Glomerular visceral epithelial cell (primary cell): ENCODE measurements at regions not wholly inside any gene's neighbourhood (a gene's known extent, or its start where the extent isn't known, plus 50 kb on each side); places are given as distances from the start of the nearest gene placed in this dataset.
"Not testable (repeated sequence)": the region's sequence is repeated elsewhere in the genome, so short reads cannot be mapped to it uniquely, and the experiment has no call there.

ENCODE experiments used
- DNase-seq: peaks from one replicate; pipeline ENCODE4 v3.0.0-alpha.2; 2016; ENCODE audit errors: extremely low spot score

DNA sequence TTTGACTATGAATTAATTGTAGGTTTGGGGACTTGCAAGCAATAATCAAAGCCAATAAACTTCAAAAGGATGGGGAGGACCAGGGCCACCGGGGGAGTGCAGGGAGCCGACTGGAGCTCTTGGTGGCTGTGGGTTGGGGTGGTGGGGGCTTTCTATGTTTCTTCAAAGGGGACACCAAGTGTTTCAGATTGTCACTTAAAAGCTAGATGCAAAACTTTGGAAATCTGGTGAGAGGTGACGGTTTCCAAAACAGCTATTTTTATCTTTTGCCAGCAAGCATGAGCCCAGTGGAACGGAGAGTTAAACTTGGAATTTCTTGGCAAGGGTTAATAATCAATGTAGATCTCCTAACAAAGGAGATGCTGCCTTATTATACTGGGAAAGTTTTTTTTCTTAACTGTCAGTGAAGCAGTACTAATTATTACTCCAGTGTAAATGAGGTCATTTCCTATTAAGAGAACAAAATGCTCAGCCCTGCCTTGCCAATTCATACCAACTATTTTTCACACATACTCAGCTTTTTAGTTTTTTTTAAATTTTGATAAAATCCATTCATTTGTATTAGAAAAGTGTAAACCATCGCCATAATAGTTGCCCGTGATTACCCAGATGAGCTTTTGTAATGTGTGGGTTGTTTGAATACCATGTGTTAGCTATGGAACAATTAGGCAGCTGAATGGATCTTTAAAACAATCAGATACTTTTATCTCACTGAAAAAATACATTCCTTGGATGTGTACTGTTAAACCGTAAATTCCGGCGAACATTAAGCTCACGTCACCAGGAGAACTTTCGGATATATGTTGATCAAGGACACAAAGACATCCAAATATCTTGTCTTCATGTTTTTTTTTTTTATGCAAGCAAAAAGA is 95.9 kb upstream of the ZNF536 start:
- no peak for DNase-seq

DNA sequence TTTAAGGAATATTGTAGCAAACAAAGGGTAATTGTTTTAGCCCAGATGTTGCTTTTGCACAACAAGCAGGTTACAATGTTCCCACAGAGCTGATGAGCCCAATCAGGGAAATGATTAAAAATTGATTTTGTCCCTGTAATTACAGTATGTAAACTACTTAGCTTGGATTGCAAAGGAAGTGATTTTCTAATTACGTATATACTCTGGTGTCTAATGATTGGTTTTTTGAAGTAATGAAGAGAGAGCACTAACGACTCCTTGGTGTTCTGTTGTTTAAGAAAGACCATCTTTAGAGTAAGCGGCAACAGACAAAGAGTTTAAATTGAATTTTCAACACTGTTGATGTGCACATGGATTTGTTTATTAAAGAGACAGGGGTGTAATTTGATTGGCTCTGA is 95.3 kb upstream of the ZNF536 start:
- DNase-seq, result no peak

DNA sequence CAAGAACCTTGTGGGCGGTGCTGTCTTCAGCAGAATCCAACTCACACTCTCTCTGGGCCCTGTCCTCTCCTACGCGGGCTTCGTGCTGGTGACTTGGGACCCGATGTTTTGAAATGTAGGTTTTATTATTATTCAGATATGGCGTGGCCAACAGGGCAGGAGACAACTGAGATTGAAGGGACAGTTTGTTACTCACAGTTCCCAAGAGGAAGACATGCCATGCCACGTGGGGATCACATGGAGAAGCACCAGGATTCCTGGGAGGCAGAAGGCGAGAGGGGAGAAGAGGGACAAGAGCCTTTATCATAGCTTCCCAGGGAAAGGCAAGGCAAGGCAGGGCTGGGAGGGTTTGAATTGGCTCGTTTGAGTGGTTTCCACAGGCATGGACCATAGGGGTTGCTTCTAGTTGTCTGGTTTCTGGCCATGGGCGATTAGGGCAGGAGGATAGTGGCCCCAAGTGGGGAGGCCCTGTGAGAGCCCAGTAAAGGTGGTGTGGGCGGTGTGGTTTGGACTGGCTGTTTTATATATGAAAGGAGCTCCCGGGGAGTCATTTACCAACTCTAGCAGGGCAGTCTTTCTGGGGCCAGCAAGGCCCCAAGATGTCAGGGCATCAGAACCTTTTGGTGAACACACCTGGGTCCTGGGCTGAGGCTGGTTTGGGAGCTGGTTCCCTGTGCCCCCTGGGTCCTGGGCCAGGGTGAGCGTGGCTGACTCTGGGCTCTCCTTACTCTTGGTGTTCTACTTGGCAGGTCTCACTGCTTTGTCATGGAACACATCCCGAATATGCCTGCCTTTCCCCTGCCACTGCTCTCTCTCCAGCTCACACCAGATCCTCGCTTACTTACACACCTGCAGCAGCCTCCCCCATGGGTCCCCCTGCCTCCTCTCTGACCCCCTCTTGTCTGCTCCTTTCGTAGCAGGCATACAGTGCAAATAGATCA is 94.0 kb upstream of the ZNF536 start:
- DNase-seq, result no peak

DNA sequence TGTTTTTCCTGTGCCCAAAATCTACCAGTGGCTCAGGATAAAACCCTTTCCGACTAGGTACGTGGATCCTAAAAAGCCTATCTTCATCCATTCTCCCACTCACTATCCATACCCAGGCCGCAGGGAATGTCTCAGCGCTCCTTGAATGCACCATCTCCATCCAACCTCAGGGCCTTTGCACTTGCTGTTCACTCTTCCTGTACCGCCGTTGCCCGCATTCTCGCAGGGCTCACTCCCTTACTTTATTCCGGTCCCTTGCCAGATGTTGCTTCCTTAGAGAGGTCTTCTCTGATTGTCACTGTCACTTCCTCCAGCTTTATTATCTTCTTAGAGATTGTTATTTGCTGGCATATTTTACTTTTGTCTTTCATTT is 93.3 kb upstream of the ZNF536 start:
- no peak for DNase-seq

DNA sequence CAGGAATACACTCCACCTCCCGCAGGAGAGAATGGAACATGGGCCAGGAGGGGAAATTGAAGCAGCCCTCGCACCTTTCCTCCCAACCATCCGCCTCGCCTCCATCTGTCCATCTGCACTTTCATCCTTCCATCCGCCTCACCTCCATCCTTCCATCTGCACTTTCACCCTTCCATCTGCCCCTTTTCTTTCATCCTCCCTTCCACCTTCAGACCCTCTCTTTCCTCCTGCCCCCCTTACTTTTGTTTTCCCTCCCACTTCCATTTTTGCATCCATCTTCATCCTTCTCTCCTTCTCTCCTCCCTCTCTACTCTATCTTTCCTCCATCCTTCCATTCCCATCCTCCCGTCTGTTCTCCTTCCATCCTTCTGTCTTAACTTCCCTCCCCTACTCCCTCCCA is 92.2 kb upstream of the ZNF536 start:
- no peak for DNase-seq

DNA sequence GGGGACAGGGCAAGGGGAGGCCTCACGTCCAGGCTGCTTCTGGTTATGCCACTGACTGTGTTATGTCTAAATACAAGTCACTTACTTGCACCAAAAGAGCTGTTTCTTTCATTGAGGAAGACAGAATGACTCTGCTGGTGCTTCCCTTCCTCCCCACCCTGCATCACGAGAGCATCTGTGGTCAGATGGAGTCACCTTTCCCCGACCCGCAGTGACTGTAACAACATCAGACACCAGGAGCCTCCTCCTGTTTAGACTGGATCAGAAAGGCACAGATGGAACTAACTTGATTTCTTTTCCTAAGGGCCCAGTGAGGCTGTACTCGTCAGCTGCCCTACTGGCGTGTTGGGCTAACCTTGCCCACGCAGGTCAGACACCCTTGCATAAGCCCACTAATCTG is 90.3 kb upstream of the ZNF536 start:
- DNase-seq, result no peak

DNA sequence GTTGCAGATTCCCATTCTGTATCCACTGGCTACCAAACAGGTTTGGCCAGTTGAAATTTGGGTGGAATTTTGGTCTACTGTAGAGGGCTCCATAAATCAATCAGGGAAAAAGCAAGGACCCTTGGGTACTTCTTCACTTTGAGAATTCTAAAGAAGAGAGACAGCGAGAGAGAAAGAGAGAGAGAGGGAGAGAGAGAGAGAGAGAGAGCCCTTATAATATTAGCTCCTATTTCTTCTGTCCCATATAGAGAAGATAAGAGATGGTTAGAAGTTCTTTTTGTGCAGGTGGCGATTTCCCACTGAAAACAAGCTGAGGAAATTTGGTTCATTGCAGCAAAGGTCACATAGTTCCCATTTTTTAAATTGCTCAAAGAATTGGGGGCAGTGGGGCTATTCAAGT is 88.6 kb upstream of the ZNF536 start:
- no peak for DNase-seq

DNA sequence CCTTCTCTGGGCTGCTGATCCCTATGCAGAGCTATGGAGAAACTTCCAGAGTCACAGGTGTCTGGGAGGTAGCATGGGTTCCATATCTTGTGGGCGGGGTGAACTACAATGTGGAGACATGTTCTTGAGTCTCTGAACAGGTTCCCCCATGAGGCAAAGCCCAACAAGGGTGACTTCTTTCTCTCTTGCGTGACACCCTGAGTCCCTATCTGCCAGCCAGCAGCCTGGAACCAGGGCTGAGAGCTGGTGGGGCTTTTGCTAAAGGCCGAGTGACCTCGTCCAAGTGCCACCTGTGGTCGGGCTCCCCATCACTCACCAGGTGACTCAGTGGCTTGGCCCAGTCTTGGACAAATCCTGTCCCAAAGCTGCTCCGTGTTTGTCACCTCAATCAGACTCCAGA is 88.0 kb upstream of the ZNF536 start:
- no peak for DNase-seq

DNA sequence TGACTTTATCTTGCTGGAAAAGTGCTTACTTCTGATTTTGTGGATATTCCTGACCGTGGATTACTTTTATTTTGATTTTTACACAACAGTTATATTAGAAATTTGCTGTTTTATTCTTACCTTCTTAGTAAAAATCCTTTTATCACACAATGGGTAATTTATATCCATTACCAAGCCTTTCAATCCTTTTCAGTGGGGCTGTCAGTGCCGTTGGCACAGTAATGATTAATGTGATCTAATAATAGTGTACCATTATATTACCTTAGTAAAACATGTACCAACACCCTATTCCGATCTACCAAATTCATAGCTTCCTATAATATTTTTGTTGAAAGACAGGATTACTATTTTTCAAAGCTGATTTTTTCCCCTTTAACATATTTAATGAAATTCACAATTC is 87.3 kb upstream of the ZNF536 start:
- no peak for DNase-seq

DNA sequence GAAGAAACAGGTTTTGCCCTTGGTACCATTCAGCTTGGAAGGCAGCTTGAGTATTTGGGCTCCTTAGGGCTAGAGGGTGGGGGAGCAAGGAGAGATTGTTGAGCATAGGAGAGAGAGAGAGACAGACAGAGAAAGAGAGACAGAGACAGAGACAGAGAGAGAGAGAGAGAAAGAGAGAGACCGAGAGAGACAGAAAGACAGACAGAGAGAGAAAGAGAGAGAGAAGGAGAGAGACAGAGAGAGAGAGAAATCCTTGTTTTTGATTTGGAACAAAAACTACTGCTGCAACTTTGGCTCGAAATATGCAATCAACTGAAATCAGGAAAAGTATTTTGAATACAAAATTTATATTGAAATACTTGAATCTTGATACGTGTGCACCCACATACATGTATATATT is 85.8 kb upstream of the ZNF536 start:
- DNase-seq, result no peak

DNA sequence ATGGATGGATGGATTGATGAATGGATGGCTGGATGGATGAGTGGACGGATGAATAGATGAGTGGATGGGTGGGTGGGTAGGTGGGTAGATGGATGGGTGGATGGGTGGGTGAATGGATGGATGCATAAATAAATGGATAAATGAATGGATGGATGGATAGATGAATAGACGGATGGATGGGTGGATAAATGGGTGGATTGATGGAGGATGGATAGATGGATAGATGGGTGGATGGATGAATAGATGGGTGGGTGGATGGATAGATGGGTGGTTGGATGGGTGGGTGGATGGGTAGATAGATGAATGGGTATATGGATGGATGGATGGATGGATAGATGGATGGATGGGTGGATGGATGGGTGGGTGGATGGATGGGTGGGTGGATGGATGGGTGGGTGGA is 84.9 kb upstream of the ZNF536 start:
- DNase-seq, result no peak

DNA sequence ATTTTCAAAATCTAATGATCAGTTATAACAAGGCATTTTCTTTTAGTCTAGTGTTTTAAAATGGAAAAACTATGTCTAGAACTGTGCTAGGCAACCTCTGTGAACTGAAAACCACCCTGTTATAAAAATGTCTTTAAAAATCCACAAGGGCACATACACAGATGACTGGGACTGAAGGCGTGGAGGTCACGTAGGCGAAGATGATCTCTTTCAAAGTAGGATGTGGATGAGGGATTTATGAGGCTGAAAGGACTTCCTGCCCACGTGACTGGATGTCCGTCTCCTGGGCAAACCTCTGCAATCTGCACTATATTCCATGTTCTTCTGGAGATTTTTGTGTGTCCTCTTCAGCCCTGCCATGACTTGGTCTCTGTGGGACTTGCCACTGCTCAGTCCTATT is 84.2 kb upstream of the ZNF536 start:
- DNase-seq, result no peak

DNA sequence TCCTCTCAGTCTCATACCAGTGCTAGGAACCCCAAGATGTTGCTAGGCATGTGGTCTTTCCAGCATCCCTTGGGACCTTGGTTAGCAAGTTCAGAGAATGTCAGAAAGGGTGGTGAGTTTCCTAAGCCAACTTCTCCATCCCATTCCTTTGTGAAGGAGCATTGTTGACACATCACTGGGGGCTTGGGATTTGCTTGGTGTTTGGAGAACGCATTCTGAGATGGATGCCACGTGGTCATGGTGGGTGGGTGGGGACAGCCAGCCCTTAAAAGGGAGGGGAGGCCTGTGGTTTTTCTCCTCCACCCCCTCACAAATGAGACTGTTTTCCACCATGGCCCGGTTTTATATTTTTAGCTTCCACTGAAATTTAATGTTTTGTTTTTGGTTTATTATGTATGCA is 83.3 kb upstream of the ZNF536 start:
- DNase-seq, result no peak

DNA sequence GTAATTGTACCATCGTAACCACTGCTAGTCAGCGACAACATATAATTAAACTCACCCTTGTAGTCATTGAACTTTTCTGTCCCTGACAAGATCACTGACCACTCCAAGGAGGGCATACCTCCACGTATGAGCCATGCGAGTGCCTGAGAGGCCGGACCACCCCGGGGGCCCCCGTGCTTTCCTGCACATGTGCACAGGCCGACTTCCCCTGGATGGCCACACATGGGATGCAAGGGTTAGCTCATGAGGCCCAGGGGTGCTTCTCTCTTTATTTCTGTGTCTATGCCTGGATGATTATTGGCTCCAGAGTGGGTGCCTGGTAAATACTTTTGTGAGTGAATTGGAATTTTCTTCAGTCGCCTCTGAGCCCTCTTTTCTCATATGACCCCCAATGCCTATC is 82.8 kb upstream of the ZNF536 start:
- DNase-seq, result no peak

DNA sequence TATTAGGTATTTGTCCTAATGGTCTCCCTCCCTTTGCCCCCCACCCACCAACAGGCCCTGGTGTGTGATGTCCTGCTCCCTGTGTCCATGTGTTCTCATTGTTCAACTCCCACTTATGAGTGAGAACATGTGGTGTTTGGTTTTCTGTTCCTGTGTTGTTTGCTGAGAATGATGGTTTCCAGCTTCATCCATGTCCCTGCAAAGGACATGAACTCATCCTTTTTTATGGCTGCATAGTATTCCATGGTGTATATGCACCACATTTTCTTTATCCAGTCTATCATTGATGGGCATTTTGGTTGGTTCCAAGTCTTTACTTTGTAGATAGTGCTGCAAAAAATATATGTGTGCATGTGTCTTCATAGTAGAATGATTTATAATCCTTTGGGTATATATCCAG is 81.4 kb upstream of the ZNF536 start:
- not testable (repeated sequence) for DNase-seq

DNA sequence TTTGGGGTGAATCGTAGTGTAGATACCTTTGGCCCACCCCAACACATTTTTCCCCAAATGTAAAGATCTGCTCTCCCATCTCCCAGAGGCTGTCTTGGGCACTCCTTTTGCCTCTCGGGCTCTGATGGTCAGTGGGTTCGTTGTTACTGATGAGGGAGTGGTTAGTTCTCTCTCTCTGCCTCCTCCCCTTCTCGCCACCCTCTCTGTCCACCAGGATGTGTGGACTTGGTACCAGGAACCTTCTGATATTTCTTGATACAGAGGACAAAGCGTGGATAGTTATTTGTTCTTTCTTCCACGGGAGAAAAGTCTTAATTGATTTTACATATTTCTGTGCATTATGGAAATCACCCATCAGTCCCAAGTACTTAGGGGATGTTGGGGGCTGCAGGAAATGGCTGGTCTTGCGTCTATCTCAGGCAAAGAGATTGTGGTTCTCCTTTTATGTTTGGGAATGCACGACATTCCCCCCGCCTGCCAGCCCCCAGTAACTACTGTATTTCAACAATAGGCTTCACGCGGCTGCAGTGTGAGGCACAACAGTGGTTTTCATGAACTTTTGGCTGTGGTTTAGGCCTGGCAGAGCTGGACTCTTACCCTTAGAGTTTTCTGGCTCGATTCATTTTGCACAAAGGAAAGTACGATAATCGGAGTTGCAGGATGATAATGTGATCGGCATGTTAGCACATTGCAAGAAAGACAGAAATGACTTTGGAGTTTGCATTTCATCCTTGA is 79.0 kb upstream of the ZNF536 start:
- no peak for DNase-seq

DNA sequence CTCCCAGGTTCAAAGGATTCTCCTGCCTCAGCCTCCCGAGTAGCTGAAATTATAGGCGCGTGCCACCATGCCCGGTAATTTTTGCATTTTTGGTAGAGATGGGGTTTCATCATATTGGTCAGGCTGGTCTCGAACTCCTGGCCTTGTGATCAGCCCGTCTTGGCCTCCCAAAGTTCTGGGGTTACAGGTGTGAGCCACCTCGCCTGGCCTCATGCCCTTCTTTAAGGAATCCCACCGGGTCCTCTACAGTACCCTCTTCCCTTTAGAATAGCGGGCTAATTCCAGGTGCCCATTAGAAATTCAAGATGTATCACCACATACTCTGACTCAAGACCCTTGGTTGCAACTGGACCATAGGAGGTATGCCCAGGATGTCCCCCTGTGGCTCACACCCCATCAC is 74.2 kb upstream of the ZNF536 start:
- DNase-seq, result no peak

DNA sequence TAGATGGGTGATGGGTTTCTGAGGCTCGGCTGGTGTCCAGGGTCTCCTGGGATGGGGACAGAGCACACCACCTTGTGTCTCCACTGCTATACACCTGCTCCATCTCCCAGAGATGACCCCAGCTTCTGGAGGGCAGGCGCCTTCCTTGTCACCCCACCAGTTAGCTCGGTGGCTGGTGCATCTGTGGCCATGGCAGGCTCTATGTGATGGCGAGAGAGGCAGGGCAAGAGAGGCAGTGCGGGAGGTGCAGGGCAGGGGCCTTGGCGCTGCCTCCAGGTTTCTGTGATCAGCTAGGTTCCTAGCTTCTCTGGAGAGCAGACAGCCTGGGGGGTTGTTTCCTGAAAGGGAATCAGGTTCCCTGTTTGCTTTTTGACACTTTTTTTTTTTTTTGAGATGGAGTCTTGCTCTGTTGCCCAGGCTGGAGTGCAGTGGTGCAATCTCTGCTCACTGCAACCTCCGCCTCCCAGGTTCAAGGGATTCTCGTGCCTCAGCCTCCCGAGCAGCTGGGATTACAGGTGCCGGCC is 69.0 kb upstream of the ZNF536 start:
- DNase-seq, result no peak

DNA sequence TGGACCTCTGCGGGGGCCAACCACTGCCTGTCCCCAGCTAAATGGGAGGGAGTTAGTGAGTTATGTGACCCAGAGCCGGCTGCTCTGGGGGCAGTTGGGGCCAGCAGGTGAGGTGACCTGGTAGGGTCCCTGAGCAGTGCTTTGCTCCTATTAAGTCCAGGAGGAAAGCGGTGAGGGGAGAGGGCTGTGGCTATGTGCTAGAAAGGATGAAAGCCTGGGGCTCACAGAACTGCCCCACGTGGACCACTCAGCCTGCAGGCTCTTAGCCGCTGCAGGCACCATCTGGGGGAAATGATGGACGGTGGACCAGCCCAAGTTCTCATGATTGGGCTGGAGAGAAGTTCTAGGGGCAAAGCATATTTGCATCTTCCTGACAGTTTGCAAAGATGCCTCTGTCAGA is 67.6 kb upstream of the ZNF536 start:
- DNase-seq, result no peak

DNA sequence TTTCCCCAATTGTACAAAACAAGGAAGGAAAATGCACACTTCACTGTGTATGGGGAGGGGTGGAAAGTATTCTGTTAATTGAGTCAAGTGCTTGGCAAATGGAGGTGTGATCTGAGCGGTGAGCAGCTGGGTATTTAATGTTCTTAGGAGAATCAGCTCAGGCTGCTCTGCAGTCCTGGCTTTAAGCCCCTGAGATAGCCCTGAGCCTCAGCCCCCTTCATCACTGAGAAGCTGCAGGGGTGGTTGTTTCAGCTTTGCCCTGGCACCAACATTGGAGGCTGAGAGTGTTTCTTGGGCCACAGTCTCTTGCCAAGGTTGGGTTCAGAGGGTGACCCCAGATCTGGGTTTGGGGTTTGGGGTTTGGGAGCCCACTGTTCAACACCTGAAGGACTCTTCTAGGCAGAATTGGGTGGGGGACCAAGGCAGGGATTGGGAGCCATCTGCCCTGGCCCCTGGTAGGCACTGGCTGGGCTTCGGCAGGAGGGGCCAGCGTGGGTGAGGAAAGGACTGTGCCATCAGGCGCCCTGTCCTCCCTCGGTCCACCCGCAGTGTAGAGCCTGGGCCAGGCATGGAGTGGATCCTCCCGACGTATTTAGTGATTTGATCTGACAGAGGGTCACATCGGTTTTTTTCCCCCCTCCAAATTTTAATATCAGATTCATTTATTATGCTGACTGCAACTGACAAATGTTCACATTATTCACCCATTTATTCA is 66.7 kb upstream of the ZNF536 start:
- no peak for DNase-seq

DNA sequence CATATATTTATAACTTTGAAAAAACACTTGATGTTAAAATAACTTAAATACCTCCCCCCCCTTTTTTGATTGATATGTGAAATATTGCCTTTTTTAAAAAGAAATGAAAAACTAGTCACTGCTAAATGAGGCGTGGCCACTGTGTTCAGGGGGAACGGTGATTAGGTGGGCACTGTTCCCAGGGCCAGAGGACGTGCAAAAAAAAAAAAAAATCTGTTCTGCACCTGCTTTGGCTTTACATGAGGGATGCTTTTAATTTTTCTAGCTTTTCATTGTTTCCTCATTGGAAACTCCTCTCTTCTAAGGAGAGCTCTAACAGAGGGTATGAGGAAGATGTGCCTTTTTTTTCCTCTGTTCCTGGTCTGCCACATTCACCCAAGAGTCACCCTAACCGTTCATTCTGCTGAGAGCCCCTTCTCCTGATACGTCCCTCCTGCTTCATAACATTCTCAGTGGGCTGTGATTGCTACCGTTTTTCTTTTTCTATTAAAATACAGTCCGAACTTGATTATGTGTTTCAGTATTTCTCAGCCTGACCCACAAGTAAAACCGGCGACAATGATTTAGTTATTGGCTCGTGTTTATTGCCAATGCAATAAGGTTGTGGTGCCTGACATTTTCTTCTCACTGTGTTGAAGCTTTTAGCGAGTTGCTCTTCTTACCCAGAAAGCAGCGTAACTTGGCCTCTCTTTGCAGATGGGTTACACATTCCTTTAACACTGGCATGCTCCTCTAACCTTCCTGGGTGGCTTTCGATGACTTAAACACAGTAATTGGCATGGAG is 64.8 kb upstream of the ZNF536 start:
- DNase-seq, result no peak
